ENCODE measurements at regions not wholly inside any gene's neighbourhood (a gene's known extent, or its start where the extent isn't known, plus 50 kb on each side); places are given as distances from the start of the nearest gene placed in this dataset.

DNA sequence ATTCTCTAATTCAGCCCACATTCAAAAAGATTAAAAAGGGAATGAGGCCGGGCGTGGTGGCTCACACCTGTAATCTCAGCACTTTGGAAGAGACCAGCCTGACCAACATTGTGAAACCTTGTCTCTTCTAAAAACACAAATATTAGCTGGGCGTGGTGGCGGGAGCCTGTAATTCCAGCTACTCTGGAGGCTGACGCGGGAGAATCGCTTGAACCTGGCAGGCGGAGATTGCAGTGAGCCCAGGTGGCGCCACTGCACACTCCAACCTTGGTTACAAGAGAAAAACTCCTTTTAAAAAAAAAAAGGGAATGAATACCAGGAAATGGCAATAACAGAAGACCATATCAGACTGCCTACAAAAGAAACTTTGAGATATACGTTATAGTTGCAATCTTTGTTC, 1244.5 kb downstream of the PCDH9 start:
- TF ChIP-seq USF1 (IDR thresholded peaks at IDR 0.05), result no peak
- TF ChIP-seq TAF1 (IDR thresholded peaks at IDR 0.05; ENCODE audit: low read depth), result no peak
- TF ChIP-seq CREB1 (IDR thresholded peaks at IDR 0.05; ENCODE audit: low read depth), result no peak
- no peak for TF ChIP-seq CEBPB (IDR thresholded peaks at IDR 0.05)
- no peak for TF ChIP-seq FOXM1 (IDR thresholded peaks at IDR 0.05; ENCODE audit: borderline replicate concordance, low read depth)
- TF ChIP-seq RAD21 (IDR thresholded peaks at IDR 0.05; ENCODE audit: low read depth), result no peak
- no peak for TF ChIP-seq MAX (IDR thresholded peaks at IDR 0.05)
- TF ChIP-seq ZBTB7A (IDR thresholded peaks at IDR 0.05; ENCODE audit: low read depth), result no peak
- TF ChIP-seq YY1 (IDR thresholded peaks at IDR 0.05; ENCODE audit: low read depth), result no peak
- TF ChIP-seq NFIC (IDR thresholded peaks at IDR 0.05), result no peak
